ENCODE measurements at regions not wholly inside any gene's neighbourhood (a gene's known extent, or its start where the extent isn't known, plus 50 kb on each side); places are given as distances from the start of the nearest gene placed in this dataset.

- no peak for DNase-seq
Observed at GRCh38 chr11:109806205-109806604, 287.0 kb upstream of the ZC3H12C start.

DNA sequence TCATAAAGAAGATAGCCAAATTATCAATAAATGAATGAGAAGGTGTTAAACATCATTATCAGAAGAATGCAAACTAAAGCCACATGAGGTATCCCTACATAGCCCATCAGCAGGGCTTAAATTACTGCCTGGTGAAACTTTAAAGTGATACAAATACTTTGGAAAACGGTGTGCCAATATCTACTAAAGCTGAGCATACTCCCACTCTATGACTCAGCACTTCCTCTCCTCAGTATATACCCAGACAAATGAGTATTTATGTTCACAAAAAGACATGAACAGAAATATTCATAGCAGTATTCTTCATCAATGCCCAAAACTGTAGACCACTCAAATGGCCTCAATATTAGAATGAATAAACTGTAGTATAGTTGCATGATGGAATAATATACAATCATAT, 284.6 kb upstream of the ZC3H12C start:
- no peak for DNase-seq

DNA sequence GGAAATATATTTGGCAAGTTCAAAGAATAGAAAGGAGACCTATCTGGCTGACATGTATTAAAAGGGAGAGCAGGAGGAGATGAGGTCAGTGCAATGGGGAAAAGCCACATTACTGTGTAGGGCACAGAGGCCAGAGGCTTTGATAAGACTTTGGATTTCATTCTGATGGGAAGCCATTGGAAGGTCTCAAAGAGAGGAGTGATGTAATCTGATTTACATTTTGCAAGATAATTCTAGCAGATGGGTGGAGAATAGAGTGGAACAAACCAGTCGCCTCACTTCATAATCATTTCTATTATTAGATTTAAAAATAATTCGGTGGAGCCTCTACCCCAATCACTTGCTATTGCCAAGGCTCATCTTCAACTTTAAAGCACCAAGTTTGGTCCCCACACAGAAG, 278.4 kb upstream of the ZC3H12C start:
- no peak for DNase-seq

GRCh38 chr11:109815500-109816150, 277.6 kb upstream of the ZC3H12C start:
- no peak for DNase-seq

DNA sequence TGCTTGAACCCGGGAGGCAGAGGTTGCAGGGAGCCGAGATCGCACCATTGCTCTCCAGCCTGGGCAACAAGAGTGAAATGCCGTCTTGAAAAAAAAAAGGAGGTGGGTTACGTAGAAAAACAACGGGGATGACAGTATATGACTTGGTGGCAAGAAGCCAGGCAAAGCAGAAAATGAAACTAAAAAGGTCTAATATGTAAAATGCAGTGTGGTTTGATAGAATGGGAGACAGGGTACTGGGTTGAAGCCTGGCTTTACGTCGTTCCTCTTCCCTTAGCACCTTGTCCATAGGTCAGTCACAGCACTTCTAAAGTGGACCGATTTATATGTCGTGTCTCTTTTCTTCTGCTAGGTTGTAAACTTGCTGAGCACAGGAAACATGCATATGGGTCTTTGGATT, 274.9 kb upstream of the ZC3H12C start:
- no peak for DNase-seq

GRCh38 chr11:109819410-109819809, 273.8 kb upstream of the ZC3H12C start:
- no peak for DNase-seq

DNA sequence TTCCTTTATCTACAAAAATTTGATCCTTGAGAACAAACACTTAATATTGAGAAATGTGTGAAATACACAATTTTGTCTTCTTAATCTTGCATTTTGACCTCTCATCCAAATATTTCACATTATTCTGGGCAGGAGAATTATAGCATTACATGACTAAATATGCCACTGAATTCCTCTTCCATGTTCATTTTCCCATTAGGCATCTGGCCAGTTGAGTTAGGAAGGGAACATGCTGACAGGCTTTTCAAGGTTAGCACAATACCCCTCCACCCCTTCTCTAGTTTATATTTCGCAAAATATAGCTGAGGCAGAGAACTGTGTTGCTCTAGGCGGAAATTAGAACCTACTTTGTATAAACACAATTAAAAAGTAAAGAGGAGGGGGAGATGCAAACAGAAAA, 271.7 kb upstream of the ZC3H12C start:
- DNase-seq = no peak

- no peak for DNase-seq
Observed at GRCh38 chr11:109822436-109823102, 270.6 kb upstream of the ZC3H12C start.

DNA sequence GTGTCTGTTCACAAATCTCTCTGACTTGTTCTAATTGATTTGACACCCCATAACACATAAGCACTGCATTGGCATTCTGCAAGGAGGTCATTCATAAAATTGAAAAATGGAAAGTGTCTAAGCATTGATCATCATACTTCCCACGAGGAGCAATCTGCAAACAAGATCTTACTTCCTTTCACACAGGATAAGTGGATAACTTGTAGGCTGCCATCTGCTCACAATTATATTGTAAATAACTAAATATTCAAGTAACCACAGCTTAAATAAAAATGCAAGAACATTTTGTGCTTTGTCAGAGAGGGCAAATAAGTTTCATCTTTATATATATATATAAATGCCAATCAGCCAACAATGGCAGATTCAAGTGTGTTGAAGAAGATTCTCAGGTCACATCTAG, 264.8 kb upstream of the ZC3H12C start:
- DNase-seq = no peak

GRCh38 chr11:109838026-109838425, 255.2 kb upstream of the ZC3H12C start:
- DNase-seq = peak; percentile 23

- peak; percentile 81 for DNase-seq
Observed at GRCh38 chr11:109845437-109845836, 247.8 kb upstream of the ZC3H12C start.

DNA sequence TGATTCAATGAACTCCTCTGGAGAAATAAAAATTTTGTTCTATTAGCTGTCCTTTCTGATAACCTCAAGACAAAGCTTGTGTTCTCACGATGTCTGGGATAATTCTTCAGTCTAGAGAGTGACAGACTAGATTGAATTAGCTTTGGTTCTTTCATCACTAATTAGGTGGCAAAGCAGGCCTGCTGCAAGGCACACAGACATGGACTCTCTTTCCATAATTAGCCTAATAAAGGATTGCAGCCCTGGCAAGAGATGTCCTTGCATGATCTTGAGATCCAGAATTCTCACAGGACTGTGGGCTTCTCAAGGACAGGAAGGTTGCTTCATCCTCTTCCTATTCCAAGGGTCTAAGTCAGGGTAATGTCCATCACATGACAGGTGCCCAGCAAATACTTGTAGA, 245.6 kb upstream of the ZC3H12C start:
- no peak for DNase-seq

DNA sequence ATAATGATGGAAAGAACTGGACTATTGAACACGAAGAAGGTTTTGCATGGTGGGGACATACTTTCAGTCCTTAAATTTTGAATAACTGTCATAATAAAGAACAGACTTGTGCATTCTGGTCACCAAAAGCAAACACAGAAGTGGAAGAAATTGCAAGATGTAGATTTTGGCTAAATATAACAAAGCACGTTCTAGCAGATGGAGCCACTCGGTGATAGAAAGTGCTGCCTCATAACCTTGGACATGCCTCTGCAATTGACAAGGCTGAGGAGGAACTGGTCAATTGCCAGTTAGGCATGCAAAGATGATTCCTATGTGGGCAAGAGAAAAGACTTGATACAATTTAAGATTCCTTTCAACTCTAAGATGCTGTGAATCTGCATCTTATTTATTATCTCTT, 244.1 kb upstream of the ZC3H12C start:
- no peak for DNase-seq

- no peak for DNase-seq
Observed at GRCh38 chr11:109849946-109850345, 243.2 kb upstream of the ZC3H12C start.

DNA sequence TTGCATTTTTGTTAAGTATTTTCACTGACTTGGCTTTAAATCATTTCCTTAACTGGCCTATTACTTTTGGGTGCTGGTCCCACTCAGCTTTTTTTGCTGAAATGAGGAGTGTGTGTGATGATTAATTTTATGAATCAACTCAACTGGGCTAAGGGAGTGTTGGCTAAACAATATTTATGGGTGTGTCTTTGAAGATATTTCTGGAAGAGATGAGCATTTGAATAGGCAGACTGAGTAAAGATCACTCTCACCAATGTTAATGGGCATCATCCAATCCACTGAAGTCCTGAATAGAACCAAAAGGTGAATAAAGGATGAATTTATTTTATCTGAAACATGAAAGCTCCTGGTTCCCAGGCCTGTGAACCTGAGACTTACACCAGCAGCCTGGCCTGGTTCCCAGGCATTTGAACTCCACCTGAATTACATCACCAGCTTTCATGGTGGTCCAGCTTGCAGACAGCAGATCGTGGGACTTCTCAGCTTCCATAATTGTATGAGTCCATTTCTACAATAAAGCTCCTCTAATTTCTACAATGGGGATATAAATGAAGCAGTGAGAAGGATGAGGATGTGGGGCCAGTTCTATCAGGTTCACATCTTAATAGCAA, 241.3 kb upstream of the ZC3H12C start:
- no peak for DNase-seq

GRCh38 chr11:109853156-109853776, 239.9 kb upstream of the ZC3H12C start:
- DNase-seq = no peak

DNA sequence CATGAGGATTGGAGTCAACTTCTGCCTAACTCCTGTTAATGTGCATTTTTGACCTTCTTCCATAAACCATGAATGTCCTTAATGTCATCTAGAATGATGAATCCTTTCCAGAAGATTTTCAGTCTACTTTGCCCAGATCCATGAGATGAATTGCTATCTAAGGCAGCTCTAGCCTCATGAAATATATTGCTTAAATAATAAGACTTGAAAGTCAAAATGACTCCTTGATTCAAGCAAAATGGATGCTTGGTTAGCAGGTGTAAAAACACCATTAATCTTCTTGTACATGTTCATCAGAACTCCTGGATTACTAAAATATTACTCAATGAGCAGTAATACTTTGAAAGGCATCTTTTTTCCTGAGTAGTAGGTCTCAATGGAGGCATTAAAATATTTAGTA, 238.5 kb upstream of the ZC3H12C start:
- DNase-seq = no peak

DNA sequence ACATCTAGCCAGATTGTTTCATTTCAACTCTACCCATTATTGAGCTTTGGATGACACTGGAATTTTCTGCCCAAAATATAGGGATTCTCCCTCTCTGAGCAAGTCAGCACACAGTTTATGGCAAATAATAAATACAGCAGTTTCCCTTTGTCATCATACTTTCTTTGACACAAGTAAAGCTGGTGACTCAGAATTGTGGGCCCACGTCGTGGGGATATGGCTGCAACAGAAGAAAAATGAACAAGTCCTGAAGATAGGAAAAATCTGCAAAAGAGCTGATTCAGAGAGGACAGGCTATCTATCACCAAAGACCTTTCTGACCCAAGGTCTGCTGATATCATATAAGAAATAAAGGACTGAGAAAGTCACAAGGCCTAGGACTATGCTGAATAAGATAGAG, 236.3 kb upstream of the ZC3H12C start:
- DNase-seq = no peak

DNA sequence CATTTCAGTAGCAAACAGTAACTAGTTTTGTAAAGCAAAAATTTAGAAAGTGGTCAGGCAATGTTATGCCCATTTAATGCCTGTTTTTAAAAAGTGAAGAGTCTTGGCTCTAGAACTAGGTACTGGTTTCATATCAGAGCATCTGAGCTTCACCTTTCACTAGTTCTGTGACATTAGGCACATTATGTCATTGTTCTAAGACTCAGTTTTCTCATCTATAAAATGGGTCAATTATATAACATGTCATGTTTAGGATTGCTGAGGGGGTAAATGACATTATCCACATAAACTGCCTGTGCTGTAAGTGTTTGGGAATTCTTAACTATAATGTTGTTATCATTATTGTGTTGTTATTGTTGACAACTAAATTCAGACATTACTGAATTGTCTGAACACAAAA, 235.6 kb upstream of the ZC3H12C start:
- DNase-seq = no peak

- DNase-seq = no peak
Observed at GRCh38 chr11:109858152-109858551, 235.0 kb upstream of the ZC3H12C start.

DNA sequence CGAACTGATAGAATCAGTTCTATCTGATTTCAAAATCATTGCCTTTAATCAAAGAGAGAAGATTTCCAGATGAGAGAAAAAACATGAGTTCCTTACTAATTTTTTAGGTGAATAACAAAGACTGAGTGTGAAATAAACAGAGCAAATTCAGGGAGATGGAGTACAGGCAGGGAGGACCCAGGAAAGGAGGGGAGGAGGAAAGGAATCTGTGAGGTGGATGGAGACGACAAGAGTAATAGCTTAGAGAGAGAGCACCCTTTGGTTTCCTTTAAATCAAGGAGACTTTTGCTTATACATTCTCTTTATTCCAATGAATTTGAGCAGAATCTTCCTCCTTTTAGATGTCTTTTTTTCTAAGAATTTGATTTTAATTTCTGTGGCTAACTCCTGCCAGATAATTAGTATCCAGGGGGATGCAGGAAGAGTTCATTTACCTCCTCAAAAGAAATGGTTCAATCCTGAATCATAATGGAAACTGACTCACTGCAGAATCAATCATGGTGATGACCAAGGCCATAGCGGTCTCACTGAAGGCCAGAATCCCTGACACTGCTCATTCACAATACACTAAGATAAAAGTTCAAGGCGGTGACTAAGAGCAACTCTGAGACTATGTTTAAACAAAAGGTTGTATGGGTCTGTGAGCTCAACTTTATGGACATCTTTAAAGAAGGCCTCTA, 234.0 kb upstream of the ZC3H12C start:
- DNase-seq = no peak

DNA sequence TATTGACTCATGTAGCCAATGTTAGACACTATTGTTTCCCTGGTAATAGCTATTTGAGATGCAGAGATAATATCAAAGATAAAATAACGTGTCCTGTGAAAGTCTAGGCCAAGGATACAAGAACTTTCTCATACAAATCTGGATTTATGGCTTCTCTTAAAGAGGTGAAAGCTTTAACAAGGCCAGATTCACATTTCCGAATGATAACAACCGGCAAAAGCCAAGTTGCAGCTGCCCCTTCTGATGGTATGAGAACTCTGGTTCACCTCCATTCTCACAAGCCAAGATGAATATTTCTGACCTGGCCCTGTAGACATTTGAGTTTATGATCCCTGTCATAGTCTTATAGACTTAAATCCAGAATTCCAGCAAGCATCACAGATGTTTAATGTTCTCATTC, 230.4 kb upstream of the ZC3H12C start:
- DNase-seq = no peak

- DNase-seq = no peak
Observed at GRCh38 chr11:109864151-109864661, 229.0 kb upstream of the ZC3H12C start.

All from skin of body (tissue), 1 donor.